NB4 (cell line): ENCODE measurements at regions not wholly inside any gene's neighbourhood (a gene's known extent, or its start where the extent isn't known, plus 50 kb on each side); places are given as distances from the start of the nearest gene placed in this dataset.

Experiments
- DNase-seq: peaks from one replicate; pipeline ENCODE4 v3.0.0; 2010; ENCODE audit warnings: low read depth
- H3K4me3 ChIP-seq: one replicate; pipeline ENCODE4 v1.5.1; 2011; ENCODE audit warnings: mild to moderate bottlenecking, low read depth, low read length, moderate library complexity
- CTCF ChIP-seq: IDR thresholded peaks from one replicate; pipeline ENCODE4 v1.5.1; 2012; ENCODE audit warnings: low read depth, low read length
- MAX ChIP-seq: IDR thresholded peaks from 2 replicates; pipeline ENCODE4 v1.6.1; 2011; ENCODE audit warnings: low read depth, low read length
- MYC ChIP-seq: IDR thresholded peaks from 2 replicates; pipeline ENCODE4 v1.6.1; 2011; ENCODE audit warnings: low read depth, low read length
- POLR2A ChIP-seq: IDR thresholded peaks from 2 replicates; pipeline ENCODE4 v1.6.1; 2011; ENCODE audit warnings: mild to moderate bottlenecking; ENCODE audit not compliant: insufficient read length; ENCODE audit errors: extremely low read depth

- no peak overlapping the region for H3K4me3 ChIP-seq
- DNase-seq: no peak
- TF ChIP-seq MYC: no peak
- TF ChIP-seq CTCF: no peak
- no peak for TF ChIP-seq POLR2A
- TF ChIP-seq MAX: no peak
These were observed 134.2 kb downstream of the VGLL3 start for GRCh38 chr3:86856711-86857110.

GRCh38 chr3:86849991-86850390 lies 141.0 kb downstream of the VGLL3 start:
- DNase-seq: no peak
- H3K4me3 ChIP-seq: no peak overlapping the region
- TF ChIP-seq POLR2A (no peak), CTCF (no peak), MYC (no peak), MAX (no peak)

- DNase-seq: no peak
- TF ChIP-seq MYC: no peak
- no peak for TF ChIP-seq CTCF
- no peak for TF ChIP-seq POLR2A
- no peak for TF ChIP-seq MAX
- H3K4me3 ChIP-seq: no peak overlapping the region
These were observed 145.2 kb downstream of the VGLL3 start for GRCh38 chr3:86845726-86846125.

GRCh38 chr3:86838927-86839326 lies 152.0 kb downstream of the VGLL3 start:
- no peak for TF ChIP-seq MAX
- TF ChIP-seq POLR2A: no peak
- TF ChIP-seq CTCF: no peak
- TF ChIP-seq MYC: no peak
- H3K4me3 ChIP-seq: no peak overlapping the region
- no peak for DNase-seq

- no peak for TF ChIP-seq CTCF
- TF ChIP-seq MAX: no peak
- TF ChIP-seq MYC: no peak
- no peak for TF ChIP-seq POLR2A
- DNase-seq: no peak
- H3K4me3 ChIP-seq: no peak overlapping the region
These were observed 153.1 kb downstream of the VGLL3 start for GRCh38 chr3:86837871-86838270.

GRCh38 chr3:86830566-86830965 lies 160.4 kb downstream of the VGLL3 start:
- TF ChIP-seq MAX (no peak), POLR2A (no peak), CTCF (no peak), MYC (no peak)
- no peak overlapping the region for H3K4me3 ChIP-seq
- no peak for DNase-seq
